SK-N-DZ (cell line): ENCODE measurements at regions not wholly inside any gene's neighbourhood (a gene's known extent, or its start where the extent isn't known, plus 50 kb on each side); places are given as distances from the start of the nearest gene placed in this dataset.

Source experiments
- DNase-seq: peaks from one replicate; pipeline ENCODE4 v3.0.0-alpha.2; 2015; ENCODE audit warnings: low spot score

GRCh38 chr3:16052964-16053363 is 121.5 kb upstream of the GALNT15 start:
- DNase-seq: no peak

GRCh38 chr3:16053794-16054193 is 120.7 kb upstream of the GALNT15 start:
- no peak for DNase-seq

- no peak for DNase-seq
Measured at GRCh38 chr3:16055606-16056211, 118.8 kb upstream of the GALNT15 start.

GRCh38 chr3:16056217-16056616 is 118.3 kb upstream of the GALNT15 start:
- DNase-seq: no peak

GRCh38 chr3:16058521-16058920 is 116.0 kb upstream of the GALNT15 start:
- DNase-seq: no peak

GRCh38 chr3:16059081-16059537 is 115.4 kb upstream of the GALNT15 start:
- no peak for DNase-seq

GRCh38 chr3:16059711-16060357 is 114.6 kb upstream of the GALNT15 start:
- DNase-seq: no peak

GRCh38 chr3:16060358-16060852 is 114.1 kb upstream of the GALNT15 start:
- no peak for DNase-seq

- DNase-seq: no peak
Measured at GRCh38 chr3:16060945-16061344, 113.5 kb upstream of the GALNT15 start.

GRCh38 chr3:16061491-16061890 is 113.0 kb upstream of the GALNT15 start:
- no peak for DNase-seq

GRCh38 chr3:16063603-16064002 is 110.9 kb upstream of the GALNT15 start:
- DNase-seq: no peak

- DNase-seq: no peak
Measured at GRCh38 chr3:16064642-16065414, 109.7 kb upstream of the GALNT15 start.

- DNase-seq: no peak
Measured at GRCh38 chr3:16066545-16066944, 107.9 kb upstream of the GALNT15 start.

- DNase-seq: no peak
Measured at GRCh38 chr3:16066975-16067374, 107.5 kb upstream of the GALNT15 start.

GRCh38 chr3:16067837-16068471 is 106.5 kb upstream of the GALNT15 start:
- DNase-seq: peak; percentile 21

- DNase-seq: no peak
Measured at GRCh38 chr3:16069149-16069922, 105.1 kb upstream of the GALNT15 start.

- no peak for DNase-seq
Measured at GRCh38 chr3:16070707-16071106, 103.8 kb upstream of the GALNT15 start.

GRCh38 chr3:16071206-16071605 is 103.3 kb upstream of the GALNT15 start:
- no peak for DNase-seq

GRCh38 chr3:16072420-16073110 is 101.9 kb upstream of the GALNT15 start:
- DNase-seq: no peak

GRCh38 chr3:16073203-16073602 is 101.3 kb upstream of the GALNT15 start:
- no peak for DNase-seq
